Glutamatergic neuron (in vitro differentiated cells): ENCODE measurements at regions not wholly inside any gene's neighbourhood (a gene's known extent, or its start where the extent isn't known, plus 50 kb on each side); places are given as distances from the start of the nearest gene placed in this dataset.

Experiments used
- DNase-seq: peaks from one replicate; pipeline ENCODE4 v3.0.0; 2022
- H3K27ac Mint-ChIP-seq: one replicate; pipeline ENCODE4 v1.8.0; 2020; ENCODE audit warnings: mild to moderate bottlenecking, mixed read lengths, inconsistent platforms; ENCODE audit not compliant: unreplicated experiment
- H3K27me3 Mint-ChIP-seq: one replicate; pipeline ENCODE4 v1.8.0; 2020; ENCODE audit warnings: mild to moderate bottlenecking, moderate library complexity, mixed read lengths, inconsistent platforms; ENCODE audit not compliant: unreplicated experiment
- H3K36me3 Mint-ChIP-seq: one replicate; pipeline ENCODE4 v1.8.0; 2020; ENCODE audit warnings: mild to moderate bottlenecking, mixed read lengths, inconsistent platforms; ENCODE audit not compliant: unreplicated experiment
- H3K4me1 Mint-ChIP-seq: one replicate; pipeline ENCODE4 v1.8.0; 2020; ENCODE audit warnings: mild to moderate bottlenecking, low read depth, mixed read lengths, inconsistent platforms; ENCODE audit not compliant: unreplicated experiment
- H3K4me3 Mint-ChIP-seq: one replicate; pipeline ENCODE4 v1.8.0; 2020; ENCODE audit warnings: mild to moderate bottlenecking, mixed read lengths, inconsistent platforms; ENCODE audit not compliant: unreplicated experiment
- H3K9me3 Mint-ChIP-seq: one replicate; pipeline ENCODE4 v1.8.0; 2020; ENCODE audit warnings: mild to moderate bottlenecking, moderate library complexity, mixed read lengths, inconsistent platforms; ENCODE audit not compliant: unreplicated experiment
- CTCF ChIP-seq: fragments of 200-600 bp; sonication (generic); IDR thresholded peaks from one replicate; pipeline ENCODE4 v1.5.0; 2021; ENCODE audit not compliant: partially characterized antibody, unreplicated experiment

GRCh38 chr3:157782236-157782635, 279.0 kb upstream of the VEPH1 start:
- no peak for DNase-seq
- TF ChIP-seq CTCF, result no peak
- H3K36me3 Mint-ChIP-seq, result peaks cover 3% of the 10 kb centered on the region
- H3K9me3 Mint-ChIP-seq, result peaks cover 5% of the 10 kb centered on the region
- H3K4me3 Mint-ChIP-seq, result no peak overlapping the region
- no peaks in the 10 kb centered on the region for H3K4me1 Mint-ChIP-seq
- no peaks in the 10 kb centered on the region for H3K27me3 Mint-ChIP-seq
- H3K27ac Mint-ChIP-seq, result no peak overlapping the region

GRCh38 chr3:157776861-157777260, 273.6 kb upstream of the VEPH1 start:
- no peak for DNase-seq
- Mint-ChIP-seq H3K27me3 (peaks cover 4% of the 10 kb centered on the region), H3K4me1 (no peaks in the 10 kb centered on the region), H3K4me3 (no peak overlapping the region), H3K9me3 (peaks cover 2% of the 10 kb centered on the region), H3K36me3 (peaks cover 3% of the 10 kb centered on the region), H3K27ac (no peak overlapping the region)
- TF ChIP-seq CTCF, result no peak

GRCh38 chr3:157775446-157775845, 272.2 kb upstream of the VEPH1 start:
- Mint-ChIP-seq H3K4me3 (no peak overlapping the region), H3K27me3 (peaks cover 4% of the 10 kb centered on the region), H3K4me1 (no peaks in the 10 kb centered on the region), H3K36me3 (peaks cover 3% of the 10 kb centered on the region), H3K9me3 (peaks cover 2% of the 10 kb centered on the region), H3K27ac (no peak overlapping the region)
- TF ChIP-seq CTCF, result no peak
- no peak for DNase-seq

- no peaks in the 10 kb centered on the region for H3K9me3 Mint-ChIP-seq
- H3K36me3 Mint-ChIP-seq, result no peaks in the 10 kb centered on the region
- TF ChIP-seq CTCF, result no peak
- no peak for DNase-seq
- H3K27ac Mint-ChIP-seq, result no peak overlapping the region
- no peaks in the 10 kb centered on the region for H3K4me1 Mint-ChIP-seq
- no peaks in the 10 kb centered on the region for H3K27me3 Mint-ChIP-seq
- H3K4me3 Mint-ChIP-seq, result no peak overlapping the region
Observed at GRCh38 chr3:157769378-157769777, 266.2 kb upstream of the VEPH1 start.

- Mint-ChIP-seq H3K36me3 (no peaks in the 10 kb centered on the region), H3K27ac (no peak overlapping the region), H3K9me3 (no peaks in the 10 kb centered on the region), H3K27me3 (no peaks in the 10 kb centered on the region), H3K4me3 (no peak overlapping the region), H3K4me1 (no peaks in the 10 kb centered on the region)
- no peak for TF ChIP-seq CTCF
- DNase-seq, result no peak
Observed at GRCh38 chr3:157767607-157768006, 264.4 kb upstream of the VEPH1 start.
